ENCODE measurements at regions not wholly inside any gene's neighbourhood (a gene's known extent, or its start where the extent isn't known, plus 50 kb on each side); places are given as distances from the start of the nearest gene placed in this dataset.

GRCh38 chr11:116400081-116400480, 372.7 kb downstream of the BUD13 start:
- DNase-seq (ENCODE audit: extremely low read depth, low read depth) = no peak
- TF ChIP-seq CTCF (IDR thresholded peaks at IDR 0.05; ENCODE audit: low read depth, low read length, missing control alignments) = no peak
- no peak overlapping the region for H3K4me3 ChIP-seq (replicated peaks; ENCODE audit: low read depth, low read length)

- H3K4me3 ChIP-seq (replicated peaks; ENCODE audit: low read depth, low read length) = no peak overlapping the region
- DNase-seq (ENCODE audit: extremely low read depth, low read depth) = no peak
- TF ChIP-seq CTCF (IDR thresholded peaks at IDR 0.05; ENCODE audit: low read depth, low read length, missing control alignments) = no peak
These were observed 375.1 kb downstream of the BUD13 start for GRCh38 chr11:116397602-116398084.

- TF ChIP-seq CTCF (IDR thresholded peaks at IDR 0.05; ENCODE audit: low read depth, low read length, missing control alignments) = no peak
- no peak overlapping the region for H3K4me3 ChIP-seq (replicated peaks; ENCODE audit: low read depth, low read length)
- DNase-seq (ENCODE audit: extremely low read depth, low read depth) = no peak
These were observed 376.5 kb downstream of the BUD13 start for GRCh38 chr11:116396331-116396730.

GRCh38 chr11:116394022-116394421, 378.8 kb downstream of the BUD13 start:
- H3K4me3 ChIP-seq (replicated peaks; ENCODE audit: low read depth, low read length) = no peak overlapping the region
- DNase-seq (ENCODE audit: extremely low read depth, low read depth) = no peak
- TF ChIP-seq CTCF (IDR thresholded peaks at IDR 0.05; ENCODE audit: low read depth, low read length, missing control alignments) = no peak

GRCh38 chr11:116390963-116391362, 381.8 kb downstream of the BUD13 start:
- TF ChIP-seq CTCF (IDR thresholded peaks at IDR 0.05; ENCODE audit: low read depth, low read length, missing control alignments) = no peak
- DNase-seq (ENCODE audit: extremely low read depth, low read depth) = no peak
- H3K4me3 ChIP-seq (replicated peaks; ENCODE audit: low read depth, low read length) = no peak overlapping the region

- TF ChIP-seq CTCF (IDR thresholded peaks at IDR 0.05; ENCODE audit: low read depth, low read length, missing control alignments) = no peak
- no peak for DNase-seq (ENCODE audit: extremely low read depth, low read depth)
- H3K4me3 ChIP-seq (replicated peaks; ENCODE audit: low read depth, low read length) = no peak overlapping the region
These were observed 384.6 kb downstream of the BUD13 start for GRCh38 chr11:116388146-116388545.

GRCh38 chr11:116387641-116388040, 385.1 kb downstream of the BUD13 start:
- no peak overlapping the region for H3K4me3 ChIP-seq (replicated peaks; ENCODE audit: low read depth, low read length)
- DNase-seq (ENCODE audit: extremely low read depth, low read depth) = no peak
- TF ChIP-seq CTCF (IDR thresholded peaks at IDR 0.05; ENCODE audit: low read depth, low read length, missing control alignments) = no peak
